ENCODE measurements at regions not wholly inside any gene's neighbourhood (a gene's known extent, or its start where the extent isn't known, plus 50 kb on each side); places are given as distances from the start of the nearest gene placed in this dataset.
"Not testable (repeated sequence)": the region's sequence is repeated elsewhere in the genome, so short reads cannot be mapped to it uniquely, and the experiment has no call there.

GRCh38 chr2:37783545-37783944 is 112.1 kb upstream of the CDC42EP3 start:
- no peak for DNase-seq

- DNase-seq, result no peak
Measured at GRCh38 chr2:37784071-37784758, 112.8 kb upstream of the CDC42EP3 start.

- no peak for DNase-seq
Measured at GRCh38 chr2:37784759-37785149, 113.3 kb upstream of the CDC42EP3 start.

- DNase-seq, result no peak
Measured at GRCh38 chr2:37786191-37786698, 114.8 kb upstream of the CDC42EP3 start.

- DNase-seq, result no peak
Measured at GRCh38 chr2:37786854-37787253, 115.4 kb upstream of the CDC42EP3 start.

GRCh38 chr2:37788602-37789209 is 117.3 kb upstream of the CDC42EP3 start:
- no peak for DNase-seq

GRCh38 chr2:37790019-37790418 is 118.6 kb upstream of the CDC42EP3 start:
- no peak for DNase-seq

- DNase-seq, result no peak
Measured at GRCh38 chr2:37790462-37790861, 119.0 kb upstream of the CDC42EP3 start.

GRCh38 chr2:37792366-37792765 is 120.9 kb upstream of the CDC42EP3 start:
- no peak for DNase-seq

GRCh38 chr2:37793004-37793403 is 121.6 kb upstream of the CDC42EP3 start:
- DNase-seq, result no peak

GRCh38 chr2:37794717-37795116 is 123.3 kb upstream of the CDC42EP3 start:
- no peak for DNase-seq

GRCh38 chr2:37795456-37795855 is 124.0 kb upstream of the CDC42EP3 start:
- DNase-seq, result no peak

GRCh38 chr2:37795938-37796337 is 124.5 kb upstream of the CDC42EP3 start:
- no peak for DNase-seq

GRCh38 chr2:37796481-37796880 is 125.0 kb upstream of the CDC42EP3 start:
- DNase-seq, result no peak

- DNase-seq, result no peak
Measured at GRCh38 chr2:37797081-37797480, 125.6 kb upstream of the CDC42EP3 start.

GRCh38 chr2:37798315-37799005 is 126.6 kb upstream of the RMDN2 start:
- no peak for DNase-seq

- DNase-seq, result no peak
Measured at GRCh38 chr2:37800176-37800858, 124.8 kb upstream of the RMDN2 start.

- no peak for DNase-seq
Measured at GRCh38 chr2:37802211-37802752, 122.8 kb upstream of the RMDN2 start.

- DNase-seq, result no peak
Measured at GRCh38 chr2:37802899-37803379, 122.1 kb upstream of the RMDN2 start.

- not testable (repeated sequence) for DNase-seq
Measured at GRCh38 chr2:37806004-37806403, 119.1 kb upstream of the RMDN2 start.

- DNase-seq, result no peak
Measured at GRCh38 chr2:37809525-37809924, 115.6 kb upstream of the RMDN2 start.

GRCh38 chr2:37809931-37810570 is 115.0 kb upstream of the RMDN2 start:
- DNase-seq, result no peak
